GM12874 (cell line): ENCODE measurements at regions not wholly inside any gene's neighbourhood (a gene's known extent, or its start where the extent isn't known, plus 50 kb on each side); places are given as distances from the start of the nearest gene placed in this dataset.

ENCODE experiments used
- CTCF ChIP-seq: IDR thresholded peaks from 2 replicates; pipeline ENCODE4 v1.5.1; 2011; ENCODE audit warnings: low read depth, mild to moderate bottlenecking, control low read depth, low read length, moderate library complexity; ENCODE audit not compliant: insufficient read depth

- TF ChIP-seq CTCF: no peak
Measured at GRCh38 chr22:48263791-48264351, 1501.4 kb downstream of the TBC1D22A start.

- no peak for TF ChIP-seq CTCF
Measured at GRCh38 chr22:48263431-48263765, 1500.9 kb downstream of the TBC1D22A start.

GRCh38 chr22:48262596-48263430, 1500.4 kb downstream of the TBC1D22A start:
- no peak for TF ChIP-seq CTCF

- TF ChIP-seq CTCF: no peak
Measured at GRCh38 chr22:48261706-48262105, 1499.3 kb downstream of the TBC1D22A start.

- no peak for TF ChIP-seq CTCF
Measured at GRCh38 chr22:48261048-48261621, 1498.7 kb downstream of the TBC1D22A start.

- TF ChIP-seq CTCF: no peak
Measured at GRCh38 chr22:48259991-48260670, 1497.7 kb downstream of the TBC1D22A start.

- TF ChIP-seq CTCF: no peak
Measured at GRCh38 chr22:48258811-48259210, 1496.4 kb downstream of the TBC1D22A start.
